T47D (cell line): ENCODE measurements at regions not wholly inside any gene's neighbourhood (a gene's known extent, or its start where the extent isn't known, plus 50 kb on each side); places are given as distances from the start of the nearest gene placed in this dataset.

Source experiments
- DNase-seq, 2 experiments: peaks; one replicate each; pipeline versions ENCODE4 v3.0.0 to v3.0.0-alpha.2; 2011 to 2012; ENCODE audit warnings: low read depth in 1 of 2, low spot score in 1 of 2
- JUND ChIP-seq: IDR thresholded peaks from 2 replicates; pipeline ENCODE4 v1.6.1; 2012; ENCODE audit warnings: low read depth
- in situ Hi-C: cut with HindIII; loops from 2 replicates; pipeline ENCODE4 v1.10.0; 2016; ENCODE audit warnings: low sequenced_read_pairs, low pct_unique_long_range_greater_than_20kb

DNA sequence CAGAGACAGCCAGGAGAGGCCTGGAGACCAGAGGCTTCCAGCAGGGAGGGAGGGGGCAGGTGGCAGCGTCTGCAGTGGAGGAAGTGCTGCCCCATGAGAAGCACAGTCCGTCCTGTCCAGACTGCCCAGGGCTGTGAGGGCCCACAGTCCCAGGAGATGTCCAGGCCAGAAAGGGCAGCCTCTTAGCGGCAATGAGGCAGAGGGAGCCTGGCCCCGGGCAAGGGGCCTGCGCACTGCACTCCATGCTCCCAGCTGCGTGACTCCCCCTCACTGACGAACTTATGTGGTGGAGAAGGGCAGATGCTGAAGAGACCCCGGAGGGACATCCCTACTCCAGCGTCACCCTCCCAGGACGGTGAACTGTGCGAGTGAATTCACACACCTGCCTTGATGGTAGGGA lies 115.3 kb downstream of the SOX1 start:
- in situ Hi-C loops, result no loop called here
- no peak for DNase-seq
- no peak for TF ChIP-seq JUND

- TF ChIP-seq JUND, result no peak
- in situ Hi-C loops, result no loop called here
Observed at GRCh38 chr13:112182846-112183531, 116.0 kb downstream of the SOX1 start.

GRCh38 chr13:112183532-112184090 lies 116.7 kb downstream of the SOX1 start:
- no peak for TF ChIP-seq JUND
- in situ Hi-C loops, result no loop called here
- DNase-seq, result no peak

More at GRCh38 chr13:112182846-112183531, 116.0 kb downstream of the SOX1 start:
- no peak for DNase-seq

GRCh38 chr13:112184261-112184660 lies 117.3 kb downstream of the SOX1 start:
- TF ChIP-seq JUND, result no peak
- no peak for DNase-seq
- in situ Hi-C loops, result no loop called here

GRCh38 chr13:112184851-112185371 lies 118.0 kb downstream of the SOX1 start:
- no peak for TF ChIP-seq JUND
- DNase-seq, result no peak
- in situ Hi-C loops, result no loop called here

- no peak for DNase-seq
- in situ Hi-C loops, result no loop called here
- TF ChIP-seq JUND, result no peak
Observed at GRCh38 chr13:112185466-112185865, 118.5 kb downstream of the SOX1 start.

DNA sequence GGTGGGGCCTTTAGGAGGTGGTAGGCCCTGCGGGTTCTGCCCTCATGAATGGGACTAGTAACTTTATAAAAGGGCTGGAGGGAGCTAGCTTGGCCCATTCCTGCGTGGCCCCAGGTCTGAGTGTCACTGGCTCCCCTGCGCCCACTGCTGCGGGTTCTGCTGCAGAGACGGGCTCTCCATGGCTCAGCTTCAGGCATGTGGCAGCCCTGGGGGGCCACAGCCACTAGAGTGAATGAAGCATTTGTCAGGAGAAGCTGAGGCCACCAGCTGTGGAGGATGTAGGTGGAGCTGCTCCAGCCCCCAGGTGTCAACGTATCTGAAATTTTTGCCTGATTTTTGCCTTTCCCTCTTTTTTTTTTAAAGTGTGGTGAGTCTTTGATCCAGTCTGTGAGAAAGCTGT lies 119.1 kb downstream of the SOX1 start:
- no peak for DNase-seq
- in situ Hi-C loops, result no loop called here
- no peak for TF ChIP-seq JUND

DNA sequence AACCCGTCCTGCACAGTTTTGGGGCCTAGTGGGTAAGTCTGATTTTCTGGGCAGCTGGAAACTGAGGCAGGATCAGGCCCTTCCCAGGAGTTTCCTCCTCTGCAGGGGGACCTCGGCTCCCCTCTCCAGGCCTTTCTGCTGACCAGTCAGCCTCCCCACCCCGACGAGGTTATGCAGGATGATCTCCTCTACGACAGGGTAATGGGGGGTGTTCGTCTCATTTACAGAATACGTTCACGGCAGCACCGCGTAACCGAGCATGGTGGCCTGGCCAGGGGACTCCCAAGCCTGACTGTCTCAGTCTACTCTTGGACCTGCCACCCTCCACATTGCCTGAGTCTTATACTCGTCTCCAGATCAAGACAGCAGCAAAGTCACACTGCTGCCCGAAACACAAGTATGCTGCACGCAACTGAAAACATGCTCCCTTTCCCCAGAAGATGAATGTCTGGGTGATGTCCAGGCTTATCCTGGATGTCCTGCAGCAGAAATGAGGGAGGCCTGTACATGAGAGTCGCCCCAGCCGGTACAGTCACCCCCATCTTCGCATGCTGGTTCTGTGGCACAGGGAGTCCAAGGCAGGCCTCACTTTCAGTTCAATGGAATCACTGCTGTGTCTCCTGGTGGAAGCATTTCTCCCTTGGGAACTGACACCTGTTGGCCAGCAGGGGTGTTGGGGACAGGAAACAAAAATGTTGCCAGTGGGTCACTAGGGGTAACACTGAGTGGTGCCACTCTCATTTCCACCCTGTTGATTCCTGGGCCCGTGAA lies 120.8 kb downstream of the SOX1 start:
- no peak for TF ChIP-seq JUND
- in situ Hi-C loops, result no loop called here
- no peak for DNase-seq

DNA sequence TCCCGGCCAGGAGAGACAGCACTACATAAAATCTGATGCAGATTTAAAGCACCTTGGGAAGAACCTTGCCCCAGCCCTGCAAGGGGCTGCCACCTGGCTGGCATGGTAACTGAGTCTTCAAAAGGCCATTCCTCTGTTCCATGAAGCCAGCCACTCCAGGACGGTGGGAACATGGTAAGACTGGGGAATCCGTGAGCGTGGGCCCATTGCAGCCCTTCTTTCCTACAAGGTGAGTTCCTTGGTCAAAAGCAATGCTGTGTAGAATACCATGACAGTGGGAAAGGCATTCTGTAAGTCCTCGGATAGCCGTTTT lies 121.3 kb downstream of the SOX1 start:
- no peak for DNase-seq
- TF ChIP-seq JUND, result no peak
- in situ Hi-C loops, result no loop called here

DNA sequence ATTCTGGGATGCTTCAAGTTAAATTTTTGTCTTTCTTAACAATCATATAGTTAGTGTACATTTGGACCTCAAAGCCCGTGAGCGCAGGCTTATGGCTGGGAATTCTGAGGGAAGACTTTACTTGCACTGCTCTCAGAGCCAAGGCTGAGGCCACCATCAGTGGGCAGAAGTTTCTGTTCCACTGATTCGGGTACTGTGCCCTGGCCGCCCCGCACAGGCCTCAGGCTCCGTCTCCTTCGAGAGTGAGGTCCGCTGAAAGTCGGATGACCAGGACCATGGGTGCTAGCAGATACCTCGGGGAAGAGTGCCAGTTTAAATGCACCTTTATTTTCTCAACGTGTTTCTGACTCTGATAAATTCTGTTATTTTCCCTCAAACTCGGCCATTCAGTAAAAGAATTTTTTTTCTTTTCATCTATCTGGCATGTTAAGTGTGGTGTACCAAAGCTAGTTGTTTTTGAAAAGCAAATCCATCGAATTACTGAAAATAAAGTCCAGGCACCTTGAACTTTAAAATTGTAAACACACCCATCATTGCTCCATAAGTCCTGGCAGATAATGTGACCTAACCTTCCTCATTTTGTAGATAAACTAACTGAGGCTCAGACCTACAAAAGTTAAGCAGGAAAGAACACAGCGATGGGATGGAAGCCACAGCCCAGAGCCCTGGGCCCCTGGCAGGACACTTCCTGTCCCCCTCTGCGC lies 126.7 kb downstream of the SOX1 start:
- TF ChIP-seq JUND, result no peak
- in situ Hi-C loops, result no loop called here
- DNase-seq, result no peak

DNA sequence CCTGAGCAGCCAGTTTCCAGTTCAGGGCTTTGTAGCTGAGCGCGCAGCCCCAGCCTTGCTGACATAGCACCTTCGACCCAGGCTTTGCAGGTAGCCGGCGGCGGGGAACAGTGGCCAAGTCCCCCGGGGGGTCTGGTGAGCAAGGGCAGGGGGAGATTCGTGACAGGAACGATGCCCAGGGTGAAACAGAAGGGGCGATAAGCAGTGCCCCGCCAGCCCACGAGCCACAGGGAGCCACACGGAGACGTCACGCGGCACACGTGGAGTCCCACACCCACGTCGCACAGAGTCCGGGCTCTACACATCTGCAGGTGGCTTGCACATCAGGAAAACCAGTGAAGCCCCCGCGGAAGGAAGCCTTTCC lies 127.2 kb downstream of the SOX1 start:
- no peak for DNase-seq
- no peak for TF ChIP-seq JUND
- in situ Hi-C loops, result no loop called here

- DNase-seq, result no peak
- TF ChIP-seq JUND, result no peak
- in situ Hi-C loops, result no loop called here
Observed at GRCh38 chr13:112194579-112194978, 127.6 kb downstream of the SOX1 start.
